ENCODE measurements at regions not wholly inside any gene's neighbourhood (a gene's known extent, or its start where the extent isn't known, plus 50 kb on each side); places are given as distances from the start of the nearest gene placed in this dataset.

- no peak for TF ChIP-seq EZH2 (IDR thresholded peaks at IDR 0.05; ENCODE audit: low read length)
- TF ChIP-seq, protein P1, sequence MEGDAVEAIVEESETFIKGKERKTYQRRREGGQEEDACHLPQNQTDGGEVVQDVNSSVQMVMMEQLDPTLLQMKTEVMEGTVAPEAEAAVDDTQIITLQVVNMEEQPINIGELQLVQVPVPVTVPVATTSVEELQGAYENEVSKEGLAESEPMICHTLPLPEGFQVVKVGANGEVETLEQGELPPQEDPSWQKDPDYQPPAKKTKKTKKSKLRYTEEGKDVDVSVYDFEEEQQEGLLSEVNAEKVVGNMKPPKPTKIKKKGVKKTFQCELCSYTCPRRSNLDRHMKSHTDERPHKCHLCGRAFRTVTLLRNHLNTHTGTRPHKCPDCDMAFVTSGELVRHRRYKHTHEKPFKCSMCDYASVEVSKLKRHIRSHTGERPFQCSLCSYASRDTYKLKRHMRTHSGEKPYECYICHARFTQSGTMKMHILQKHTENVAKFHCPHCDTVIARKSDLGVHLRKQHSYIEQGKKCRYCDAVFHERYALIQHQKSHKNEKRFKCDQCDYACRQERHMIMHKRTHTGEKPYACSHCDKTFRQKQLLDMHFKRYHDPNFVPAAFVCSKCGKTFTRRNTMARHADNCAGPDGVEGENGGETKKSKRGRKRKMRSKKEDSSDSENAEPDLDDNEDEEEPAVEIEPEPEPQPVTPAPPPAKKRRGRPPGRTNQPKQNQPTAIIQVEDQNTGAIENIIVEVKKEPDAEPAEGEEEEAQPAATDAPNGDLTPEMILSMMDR (optimal IDR thresholded peaks at IDR 0.05 in 1 of 3, IDR thresholded peaks at IDR 0.05 in 1 of 3, conservative IDR thresholded peaks at IDR 0.05 in 1 of 3; ENCODE audit: extremely low read depth in 1 of 3, insufficient read depth in 2 of 3, low read length in 3 of 3) = no peak
Observed at GRCh38 chr10:21014141-21014540, 117.0 kb upstream of the NEBL start.

Data from keratinocyte (primary cell).